Endodermal cell (in vitro differentiated cells): ENCODE measurements at regions not wholly inside any gene's neighbourhood (a gene's known extent, or its start where the extent isn't known, plus 50 kb on each side); places are given as distances from the start of the nearest gene placed in this dataset.

Experiments used
- DNase-seq: peaks from one replicate; pipeline ENCODE4 v3.0.0-alpha.2; 2017
- H3K27ac ChIP-seq: 2 replicates; pipeline ENCODE4 v1.5.1; 2013; ENCODE audit warnings: mild to moderate bottlenecking, low read depth, low read length, moderate library complexity
- H3K27me3 ChIP-seq: 2 replicates; pipeline ENCODE4 v1.6.1; 2013; ENCODE audit warnings: mild to moderate bottlenecking, low read length, moderate library complexity; ENCODE audit not compliant: insufficient read depth, control insufficient read depth, poor library complexity, severe bottlenecking
- H3K36me3 ChIP-seq: 2 replicates; pipeline ENCODE4 v1.7.0; 2013; ENCODE audit warnings: mild to moderate bottlenecking, low read length, moderate library complexity; ENCODE audit not compliant: control insufficient read depth, insufficient read depth
- H3K4me1 ChIP-seq: one replicate; pipeline ENCODE4 v1.7.0; 2013; ENCODE audit warnings: low read length; ENCODE audit not compliant: control insufficient read depth, insufficient read depth
- H3K4me3 ChIP-seq: 2 replicates; pipeline ENCODE4 v1.5.1; 2013; ENCODE audit warnings: mild to moderate bottlenecking, low read length, moderate library complexity
- H3K9ac ChIP-seq: 2 replicates; pipeline ENCODE4 v1.6.1; 2013; ENCODE audit warnings: mild to moderate bottlenecking, low read length, moderate library complexity; ENCODE audit not compliant: poor library complexity, severe bottlenecking; ENCODE audit errors: extremely low read depth
- H3K9me3 ChIP-seq: 2 replicates; pipeline ENCODE4 v1.6.1; 2013; ENCODE audit warnings: mild to moderate bottlenecking, low read length, moderate library complexity; ENCODE audit not compliant: control insufficient read depth
- H3K27ac Mint-ChIP-seq: 2 replicates; pipeline ENCODE4 v1.8.0; 2020; ENCODE audit warnings: mixed read lengths
- H3K27me3 Mint-ChIP-seq: 2 replicates; pipeline ENCODE4 v1.8.0; 2021; ENCODE audit warnings: mild to moderate bottlenecking, mixed read lengths; ENCODE audit not compliant: insufficient read depth
- H3K36me3 Mint-ChIP-seq: 2 replicates; pipeline ENCODE4 v1.8.0; 2020; ENCODE audit warnings: low read depth, mixed read lengths
- H3K4me1 Mint-ChIP-seq: 2 replicates; pipeline ENCODE4 v1.8.0; 2020; ENCODE audit warnings: mixed read lengths
- H3K4me3 Mint-ChIP-seq: 2 replicates; pipeline ENCODE4 v1.8.0; 2020; ENCODE audit warnings: mild to moderate bottlenecking, moderate library complexity, mixed read lengths
- H3K9me3 Mint-ChIP-seq: 2 replicates; pipeline ENCODE4 v1.8.0; 2020; ENCODE audit warnings: mild to moderate bottlenecking, mixed read lengths
- WGBS, 2 experiments: methylation state at CpG; one replicate each; pipeline versions ENCODE4 v1.1.5 to v1.1.7; 2013; ENCODE audit warnings: missing lambda C conversion rate in 2 of 2, mixed read lengths in 1 of 2; ENCODE audit not compliant: insufficient coverage in 1 of 2, insufficient read length in 1 of 2; 5-methylcytosine and 5-hydroxymethylcytosine counted together
- TF ChIP-seq, protein P1 (sequence below): fragments of 200-600 bp; sonication (generic); conservative IDR thresholded peaks from 2 replicates; pipeline ENCODE4 v1.5.0; 2021; ENCODE audit warnings: antibody characterized with exemption, mild to moderate bottlenecking

- Histone ChIP-seq H3K36me3 (no peaks in the 10 kb centered on the region), H3K9me3 (no peaks in the 10 kb centered on the region), H3K4me3 (no peak overlapping the region), H3K27ac (no peak overlapping the region), H3K9ac (no peak overlapping the region), H3K27me3 (no peaks in the 10 kb centered on the region), H3K4me1 (no peaks in the 10 kb centered on the region)
- WGBS, 2 experiments: 92 to 95% methylated on average over 2 to 3 of the region's 3 CpGs
- Mint-ChIP-seq H3K27ac (no peak overlapping the region), H3K4me3 (no peak overlapping the region), H3K4me1 (peaks cover 13% of the 10 kb centered on the region), H3K9me3 (peaks cover 2% of the 10 kb centered on the region), H3K27me3 (no peaks in the 10 kb centered on the region), H3K36me3 (no peaks in the 10 kb centered on the region)
- TF ChIP-seq, protein P1, sequence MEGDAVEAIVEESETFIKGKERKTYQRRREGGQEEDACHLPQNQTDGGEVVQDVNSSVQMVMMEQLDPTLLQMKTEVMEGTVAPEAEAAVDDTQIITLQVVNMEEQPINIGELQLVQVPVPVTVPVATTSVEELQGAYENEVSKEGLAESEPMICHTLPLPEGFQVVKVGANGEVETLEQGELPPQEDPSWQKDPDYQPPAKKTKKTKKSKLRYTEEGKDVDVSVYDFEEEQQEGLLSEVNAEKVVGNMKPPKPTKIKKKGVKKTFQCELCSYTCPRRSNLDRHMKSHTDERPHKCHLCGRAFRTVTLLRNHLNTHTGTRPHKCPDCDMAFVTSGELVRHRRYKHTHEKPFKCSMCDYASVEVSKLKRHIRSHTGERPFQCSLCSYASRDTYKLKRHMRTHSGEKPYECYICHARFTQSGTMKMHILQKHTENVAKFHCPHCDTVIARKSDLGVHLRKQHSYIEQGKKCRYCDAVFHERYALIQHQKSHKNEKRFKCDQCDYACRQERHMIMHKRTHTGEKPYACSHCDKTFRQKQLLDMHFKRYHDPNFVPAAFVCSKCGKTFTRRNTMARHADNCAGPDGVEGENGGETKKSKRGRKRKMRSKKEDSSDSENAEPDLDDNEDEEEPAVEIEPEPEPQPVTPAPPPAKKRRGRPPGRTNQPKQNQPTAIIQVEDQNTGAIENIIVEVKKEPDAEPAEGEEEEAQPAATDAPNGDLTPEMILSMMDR: no peak
- no peak for DNase-seq
Measured at GRCh38 chr5:25005431-25005830, 360.7 kb upstream of the CDH10 start.

DNA sequence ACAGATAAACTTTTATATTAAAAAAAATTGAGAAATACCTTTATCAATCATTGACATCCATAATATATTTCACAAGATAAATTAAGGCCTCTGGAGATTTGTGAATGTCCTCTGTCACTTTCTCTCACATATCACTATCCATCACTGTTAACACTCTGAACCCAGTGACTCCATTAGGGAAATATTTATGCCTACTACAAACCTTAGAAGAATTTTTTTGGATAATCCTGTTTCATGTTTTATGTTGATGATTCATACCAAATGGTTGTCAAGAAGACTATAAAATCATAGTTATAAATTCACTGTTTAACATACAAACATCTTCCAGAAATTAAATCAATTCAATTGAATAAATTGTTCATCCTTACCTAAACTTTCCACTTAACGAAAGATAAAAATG is 357.6 kb upstream of the CDH10 start:
- H3K27ac ChIP-seq: no peak overlapping the region

GRCh38 chr5:24999732-25000131 is 355.0 kb upstream of the CDH10 start:
- Histone ChIP-seq H3K27ac (no peak overlapping the region), H3K4me1 (no peaks in the 10 kb centered on the region), H3K9ac (no peak overlapping the region), H3K36me3 (no peaks in the 10 kb centered on the region), H3K9me3 (peaks cover 6% of the 10 kb centered on the region), H3K4me3 (no peak overlapping the region), H3K27me3 (no peaks in the 10 kb centered on the region)
- no peak for DNase-seq
- Mint-ChIP-seq H3K4me3 (no peak overlapping the region), H3K4me1 (no peaks in the 10 kb centered on the region), H3K27ac (no peak overlapping the region), H3K9me3 (peaks cover 6% of the 10 kb centered on the region), H3K36me3 (no peaks in the 10 kb centered on the region), H3K27me3 (no peaks in the 10 kb centered on the region)
- TF ChIP-seq, protein P1: no peak
- 90 to 100% methylated on average over 2 of the region's 2 CpGs for WGBS, 2 experiments

More for the DNA sequence above, 357.6 kb upstream of the CDH10 start:
- peaks cover 13% of the 10 kb centered on the region for H3K4me1 Mint-ChIP-seq
- H3K4me1 ChIP-seq: no peaks in the 10 kb centered on the region
- H3K4me3 ChIP-seq: no peak overlapping the region
- H3K9me3 ChIP-seq: no peaks in the 10 kb centered on the region
- no peaks in the 10 kb centered on the region for H3K36me3 ChIP-seq
- peaks cover 2% of the 10 kb centered on the region for H3K9me3 Mint-ChIP-seq
- H3K4me3 Mint-ChIP-seq: no peak overlapping the region
- no CpG with 5 or more reads among the region's 1 CpG for WGBS, 2 experiments
- H3K27me3 ChIP-seq: no peaks in the 10 kb centered on the region
- no peaks in the 10 kb centered on the region for H3K36me3 Mint-ChIP-seq
- no peaks in the 10 kb centered on the region for H3K27me3 Mint-ChIP-seq
- TF ChIP-seq, protein P1: no peak
- H3K27ac Mint-ChIP-seq: no peak overlapping the region
- no peak overlapping the region for H3K9ac ChIP-seq
- no peak for DNase-seq
